HL-60 (cell line): ENCODE measurements at regions not wholly inside any gene's neighbourhood (a gene's known extent, or its start where the extent isn't known, plus 50 kb on each side); places are given as distances from the start of the nearest gene placed in this dataset.

Source experiments
- DNase-seq, 2 experiments: peaks; one replicate each; pipeline ENCODE4 v3.0.0-alpha.2; 2010 to 2020; ENCODE audit warnings: low read depth in 1 of 2, low spot score in 1 of 2
- H3K27ac ChIP-seq: fragments of 250-450 bp; sonication (Bioruptor Pico); replicated peaks from 2 replicates; pipeline ENCODE4 v1.5.1; 2020; ENCODE audit warnings: mild to moderate bottlenecking, moderate library complexity
- H3K27me3 ChIP-seq: fragments of 250-450 bp; sonication (Bioruptor Pico); 2 replicates; pipeline ENCODE4 v1.5.1; 2021; ENCODE audit warnings: mild to moderate bottlenecking, moderate library complexity; ENCODE audit not compliant: insufficient read depth, poor library complexity, severe bottlenecking
- H3K4me3 ChIP-seq: replicated peaks from 2 replicates; pipeline ENCODE4 v1.5.1; 2011; ENCODE audit warnings: mild to moderate bottlenecking, control low read depth, low read length; ENCODE audit not compliant: insufficient read depth
- GABPA ChIP-seq: IDR thresholded peaks from 2 replicates; pipeline ENCODE4 v1.6.1; 2012; ENCODE audit warnings: low read depth
- POLR2AphosphoS5 ChIP-seq: IDR thresholded peaks from 2 replicates; pipeline ENCODE4 v1.6.1; 2012; ENCODE audit warnings: low read depth
- REST ChIP-seq: IDR thresholded peaks from 2 replicates; pipeline ENCODE4 v1.6.1; 2012; ENCODE audit warnings: low read depth; ENCODE audit not compliant: insufficient replicate concordance
- SPI1 ChIP-seq: IDR thresholded peaks from 2 replicates; pipeline ENCODE4 v1.6.1; 2012; ENCODE audit warnings: low read depth, mild to moderate bottlenecking, borderline replicate concordance
- TF ChIP-seq, protein P1 (sequence below): IDR thresholded peaks from one replicate; pipeline ENCODE4 v1.5.1; 2011; ENCODE audit warnings: low read length, control low read depth, inconsistent platforms; ENCODE audit not compliant: insufficient read depth

DNA sequence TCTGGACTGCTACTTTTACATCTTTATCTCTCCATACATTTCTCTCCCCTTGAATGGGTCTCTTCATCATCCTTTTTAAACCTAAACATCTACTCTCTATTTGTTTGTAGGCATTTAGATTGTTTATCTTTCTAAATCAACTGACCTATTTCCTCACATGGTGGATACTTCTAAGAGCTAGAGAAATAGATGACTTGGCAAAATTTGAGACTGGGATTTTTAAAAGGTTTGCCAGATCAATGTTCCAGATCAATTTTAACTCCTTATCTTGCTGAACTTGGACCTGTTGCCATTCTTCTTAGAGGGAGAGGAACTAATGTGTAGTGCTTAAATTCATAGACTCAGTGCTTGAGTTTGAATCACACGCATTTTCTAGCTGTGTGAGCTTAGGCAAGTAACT, 144.2 kb upstream of the STEAP4 start:
- no peak for TF ChIP-seq SPI1
- no peak for TF ChIP-seq REST
- TF ChIP-seq GABPA = no peak
- TF ChIP-seq POLR2AphosphoS5 = no peak
- TF ChIP-seq, protein P1, sequence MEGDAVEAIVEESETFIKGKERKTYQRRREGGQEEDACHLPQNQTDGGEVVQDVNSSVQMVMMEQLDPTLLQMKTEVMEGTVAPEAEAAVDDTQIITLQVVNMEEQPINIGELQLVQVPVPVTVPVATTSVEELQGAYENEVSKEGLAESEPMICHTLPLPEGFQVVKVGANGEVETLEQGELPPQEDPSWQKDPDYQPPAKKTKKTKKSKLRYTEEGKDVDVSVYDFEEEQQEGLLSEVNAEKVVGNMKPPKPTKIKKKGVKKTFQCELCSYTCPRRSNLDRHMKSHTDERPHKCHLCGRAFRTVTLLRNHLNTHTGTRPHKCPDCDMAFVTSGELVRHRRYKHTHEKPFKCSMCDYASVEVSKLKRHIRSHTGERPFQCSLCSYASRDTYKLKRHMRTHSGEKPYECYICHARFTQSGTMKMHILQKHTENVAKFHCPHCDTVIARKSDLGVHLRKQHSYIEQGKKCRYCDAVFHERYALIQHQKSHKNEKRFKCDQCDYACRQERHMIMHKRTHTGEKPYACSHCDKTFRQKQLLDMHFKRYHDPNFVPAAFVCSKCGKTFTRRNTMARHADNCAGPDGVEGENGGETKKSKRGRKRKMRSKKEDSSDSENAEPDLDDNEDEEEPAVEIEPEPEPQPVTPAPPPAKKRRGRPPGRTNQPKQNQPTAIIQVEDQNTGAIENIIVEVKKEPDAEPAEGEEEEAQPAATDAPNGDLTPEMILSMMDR = no peak
- Histone ChIP-seq H3K27me3 (no peaks in the 10 kb centered on the region), H3K27ac (no peak overlapping the region), H3K4me3 (no peak overlapping the region)
- no peak for DNase-seq

GRCh38 chr7:88449410-88449809, 142.7 kb upstream of the STEAP4 start:
- DNase-seq = no peak
- no peak overlapping the region for H3K27ac ChIP-seq
- no peak overlapping the region for H3K4me3 ChIP-seq
- no peaks in the 10 kb centered on the region for H3K27me3 ChIP-seq
- TF ChIP-seq SPI1 (no peak), REST (no peak), POLR2AphosphoS5 (no peak)
- TF ChIP-seq, protein P1 = no peak

- no peak overlapping the region for H3K27ac ChIP-seq
- H3K27me3 ChIP-seq = peaks cover 2% of the 10 kb centered on the region
- TF ChIP-seq POLR2AphosphoS5 (no peak), GABPA (no peak), REST (no peak), SPI1 (no peak)
- TF ChIP-seq, protein P1 = no peak
- no peak for DNase-seq
- no peak overlapping the region for H3K4me3 ChIP-seq
Observed at GRCh38 chr7:88442413-88442812, 135.7 kb upstream of the STEAP4 start.
